Activated CD4-positive, alpha-beta T cell treated with anti-CD3 and anti-CD28 coated beads, Interleukin-2, Interleukin-6, amounts not matched to agents 100 ng/mL and 50 ng/mL, durations not matched to agents 16 hours and 8 hours (primary cell): ENCODE measurements at regions not wholly inside any gene's neighbourhood (a gene's known extent, or its start where the extent isn't known, plus 50 kb on each side); places are given as distances from the start of the nearest gene placed in this dataset.

Experiments used
- DNase-seq: peaks from one replicate; pipeline ENCODE4 v3.0.0-alpha.2; 2020

DNA sequence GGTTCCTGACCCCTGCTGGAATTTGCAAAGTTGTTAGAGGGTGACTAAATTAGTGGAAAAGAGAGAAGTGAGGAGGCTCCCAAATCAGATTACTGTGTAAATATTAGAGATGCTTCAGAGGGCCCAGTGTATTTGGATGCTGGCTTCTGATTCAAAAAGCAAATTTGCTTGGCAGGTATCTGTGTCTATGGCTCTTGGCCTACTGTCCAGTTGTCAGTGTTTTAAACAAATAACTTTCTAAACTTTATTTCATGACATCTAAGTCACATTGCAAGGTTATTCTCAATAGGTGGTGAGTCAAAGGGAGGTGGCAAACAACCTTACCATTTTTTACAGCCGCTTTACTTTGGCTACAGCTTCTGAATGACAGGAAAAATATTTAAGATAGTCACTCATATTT is 720.1 kb downstream of the KCNA4 start:
- DNase-seq: no peak

DNA sequence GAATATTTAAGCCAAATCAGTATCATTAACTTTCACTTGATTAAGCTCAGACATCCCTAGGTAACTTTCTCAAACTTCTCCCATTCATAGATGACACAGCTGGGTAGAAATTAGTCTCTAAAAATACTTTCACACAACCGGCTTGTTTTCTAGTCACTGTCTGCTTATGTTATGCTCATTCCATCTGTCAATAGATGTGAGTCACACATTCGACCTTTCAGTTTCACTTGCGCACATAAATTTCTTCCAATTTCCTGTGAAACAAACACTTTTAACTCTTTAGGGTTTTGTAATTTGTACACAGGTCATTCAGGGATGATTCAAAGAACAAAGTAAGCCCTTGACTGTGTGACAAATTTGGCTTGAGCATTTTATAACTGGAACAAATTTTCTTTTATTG is 723.0 kb downstream of the KCNA4 start:
- peak; percentile 4 for DNase-seq

DNA sequence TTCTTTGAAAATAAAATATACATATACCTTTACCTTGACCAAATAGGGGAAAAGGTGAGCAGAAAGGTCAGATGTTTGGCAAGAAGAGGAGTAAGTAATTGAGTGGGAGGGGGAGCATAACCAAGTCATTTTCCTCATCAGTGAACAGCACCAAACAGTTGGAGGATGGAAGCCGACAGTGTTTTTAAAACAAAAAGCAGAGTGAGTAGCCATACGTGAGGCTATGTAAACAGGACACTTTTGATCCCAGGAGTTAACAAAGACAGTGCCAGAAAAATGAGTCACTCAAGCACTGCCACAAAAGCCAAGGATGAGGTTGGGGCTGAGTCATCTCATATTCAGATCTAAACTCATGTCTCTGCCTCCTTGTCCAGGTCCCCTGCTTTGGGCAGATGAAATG is 734.7 kb downstream of the KCNA4 start:
- no peak for DNase-seq

DNA sequence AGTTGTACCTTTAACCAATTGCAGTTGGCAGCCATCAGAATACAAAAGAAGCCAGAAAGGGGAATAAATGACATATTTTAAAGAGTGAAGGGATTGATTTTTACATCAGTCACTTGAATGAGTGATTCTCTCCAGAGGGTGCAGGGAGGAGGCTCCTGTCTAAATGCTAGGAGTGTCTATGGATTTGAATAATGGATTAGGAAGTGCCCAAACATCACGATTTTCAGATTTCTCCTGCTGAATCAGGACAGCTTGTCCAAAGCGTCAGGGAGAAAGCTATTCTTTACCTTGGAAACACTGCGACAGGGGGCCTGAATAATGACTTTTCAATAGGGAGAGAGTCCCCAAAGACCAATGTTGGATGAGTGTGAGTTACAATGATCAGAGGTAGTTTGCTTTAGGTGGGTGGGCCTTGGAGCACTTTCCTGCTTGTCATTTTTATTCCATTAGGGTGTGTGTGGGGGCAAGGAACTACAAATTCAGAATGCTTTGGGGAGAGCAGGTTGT is 735.5 kb downstream of the KCNA4 start:
- no peak for DNase-seq

DNA sequence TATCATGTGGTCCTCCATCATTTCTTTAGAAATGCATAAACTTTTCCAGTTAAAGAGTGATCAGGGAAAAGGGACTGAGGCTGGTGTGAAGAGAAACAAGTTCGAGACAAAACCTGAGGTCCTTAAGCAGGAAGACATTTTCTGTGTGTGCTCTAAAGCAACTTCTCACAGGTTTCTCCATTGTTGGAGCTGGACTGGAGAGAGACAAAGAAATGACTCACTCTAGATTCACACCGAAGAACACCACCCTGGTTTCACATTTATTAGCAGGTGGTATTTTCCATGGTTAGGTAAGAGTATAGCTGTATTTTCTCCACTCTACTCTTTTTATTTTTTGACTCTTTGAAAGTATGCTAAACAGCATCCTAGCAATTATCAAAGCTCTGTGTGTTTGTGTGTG is 736.4 kb downstream of the KCNA4 start:
- no peak for DNase-seq

DNA sequence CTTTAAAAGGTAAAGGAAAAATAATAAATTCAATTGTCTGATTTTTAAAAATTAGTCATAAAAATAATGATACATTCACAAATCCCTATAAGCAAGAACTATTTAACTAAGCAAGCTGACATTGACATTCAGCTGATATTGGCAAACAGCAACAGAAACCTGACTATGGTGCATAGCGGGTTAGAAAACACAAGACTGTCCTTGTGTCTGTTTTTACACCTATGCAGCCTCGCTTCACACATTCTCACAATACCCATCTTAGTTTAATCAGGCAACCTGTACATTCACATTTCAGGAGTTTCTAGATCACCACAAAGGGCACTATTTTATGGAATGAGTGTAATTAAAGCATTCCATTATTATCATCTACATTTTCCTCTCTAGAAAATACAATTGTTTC is 737.1 kb downstream of the KCNA4 start:
- no peak for DNase-seq

DNA sequence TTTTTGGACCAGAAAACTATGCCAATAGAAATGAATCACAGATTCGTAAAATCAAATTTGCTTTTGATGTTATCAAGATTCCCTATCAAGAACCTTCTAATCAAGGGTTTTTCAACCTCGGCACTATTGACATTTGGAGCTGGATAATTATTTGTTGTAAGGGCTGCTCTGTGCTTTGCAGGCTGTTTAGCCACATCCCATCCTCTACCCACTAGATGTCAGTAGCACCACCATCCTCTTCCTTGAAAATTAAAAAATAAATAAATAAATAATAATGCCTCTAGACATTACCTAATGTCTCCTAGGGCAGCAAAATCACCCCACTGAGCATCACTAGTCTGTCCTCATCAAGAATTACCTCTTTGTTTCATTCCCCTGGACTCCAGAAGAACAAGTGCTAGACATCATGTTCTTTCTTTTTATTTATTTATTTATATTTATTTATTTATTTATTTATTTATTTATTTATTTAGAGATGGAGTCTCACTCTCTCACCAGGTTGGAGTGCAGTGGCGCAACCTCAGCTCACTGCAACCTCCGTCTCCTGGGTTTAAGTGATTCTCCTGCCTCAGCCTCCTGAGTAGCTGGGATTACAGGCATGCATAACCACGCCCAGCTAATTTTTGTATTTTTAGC is 744.7 kb downstream of the KCNA4 start:
- DNase-seq: no peak

DNA sequence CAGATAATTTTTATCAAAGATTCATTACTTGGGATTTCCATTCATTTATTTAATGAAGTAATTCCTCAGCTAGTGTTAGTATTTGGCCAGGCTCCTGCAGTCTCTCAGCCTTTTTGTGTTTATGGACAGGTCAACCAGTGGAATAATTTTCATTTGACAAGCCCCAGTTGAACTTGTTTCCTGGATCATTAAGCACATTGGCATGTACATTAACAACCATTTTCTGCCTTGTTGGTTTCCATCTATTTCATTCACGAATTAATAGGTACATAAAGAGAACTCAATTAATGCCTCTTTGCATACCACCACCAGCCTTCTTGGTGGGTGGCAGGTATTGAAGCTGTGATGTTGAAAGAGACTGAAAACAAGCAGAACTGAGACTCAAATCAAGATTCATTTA is 745.2 kb downstream of the KCNA4 start:
- DNase-seq: no peak

DNA sequence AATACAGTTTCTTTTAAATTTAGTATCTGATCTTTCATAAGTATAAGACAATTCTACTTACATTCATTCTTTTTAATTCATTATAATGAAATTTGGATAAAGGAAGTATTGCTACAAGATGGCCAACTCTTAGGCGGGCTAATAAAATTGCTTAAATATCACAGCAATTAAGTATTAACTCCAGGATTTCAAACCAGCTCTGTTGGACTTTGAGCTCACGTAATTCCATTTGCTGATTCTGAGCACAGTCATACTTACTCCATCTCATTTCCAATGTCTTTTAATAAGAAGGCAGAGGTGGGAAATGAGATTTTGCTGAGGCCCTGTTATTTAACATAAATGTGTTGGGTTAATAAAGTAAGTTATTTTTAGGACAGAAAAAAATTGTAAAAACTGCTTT is 748.1 kb downstream of the KCNA4 start:
- no peak for DNase-seq

DNA sequence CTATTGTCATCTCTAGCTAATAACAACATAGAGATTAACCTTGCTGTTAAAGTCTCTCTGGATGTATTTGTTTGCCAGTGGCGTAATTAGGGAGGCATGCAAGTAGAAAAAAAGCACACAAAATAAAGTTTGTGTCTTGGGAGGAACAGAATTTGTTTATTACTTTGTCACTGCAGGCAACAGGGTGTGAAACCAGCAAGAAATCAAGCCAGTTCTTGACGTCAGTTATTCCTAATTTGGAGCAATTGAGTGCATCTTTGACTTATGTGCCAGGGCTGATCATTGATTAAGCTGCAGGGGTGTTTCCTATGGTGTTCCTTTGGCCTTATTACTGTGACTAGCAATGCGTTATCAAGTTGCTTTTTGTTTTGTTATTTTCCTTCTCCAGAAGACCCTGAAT is 751.0 kb downstream of the KCNA4 start:
- DNase-seq: no peak

DNA sequence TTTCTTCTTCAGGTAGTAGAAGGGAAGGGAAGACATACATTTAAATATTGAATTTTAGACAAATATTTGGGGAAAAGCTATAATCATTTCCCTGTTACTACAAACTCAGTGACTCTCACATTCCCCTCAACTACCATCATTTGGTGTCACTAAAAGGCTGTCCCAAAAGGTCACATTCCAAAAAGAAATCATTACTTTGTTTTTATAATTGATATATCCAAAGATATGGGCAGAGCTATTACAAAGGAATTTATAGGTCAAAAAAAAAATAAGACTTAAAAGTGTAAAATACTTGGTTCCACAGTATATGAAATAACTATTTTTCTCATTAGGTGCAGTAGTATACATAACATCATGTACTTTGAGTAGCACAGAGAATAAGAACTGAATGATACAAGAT is 751.4 kb downstream of the KCNA4 start:
- DNase-seq: no peak

DNA sequence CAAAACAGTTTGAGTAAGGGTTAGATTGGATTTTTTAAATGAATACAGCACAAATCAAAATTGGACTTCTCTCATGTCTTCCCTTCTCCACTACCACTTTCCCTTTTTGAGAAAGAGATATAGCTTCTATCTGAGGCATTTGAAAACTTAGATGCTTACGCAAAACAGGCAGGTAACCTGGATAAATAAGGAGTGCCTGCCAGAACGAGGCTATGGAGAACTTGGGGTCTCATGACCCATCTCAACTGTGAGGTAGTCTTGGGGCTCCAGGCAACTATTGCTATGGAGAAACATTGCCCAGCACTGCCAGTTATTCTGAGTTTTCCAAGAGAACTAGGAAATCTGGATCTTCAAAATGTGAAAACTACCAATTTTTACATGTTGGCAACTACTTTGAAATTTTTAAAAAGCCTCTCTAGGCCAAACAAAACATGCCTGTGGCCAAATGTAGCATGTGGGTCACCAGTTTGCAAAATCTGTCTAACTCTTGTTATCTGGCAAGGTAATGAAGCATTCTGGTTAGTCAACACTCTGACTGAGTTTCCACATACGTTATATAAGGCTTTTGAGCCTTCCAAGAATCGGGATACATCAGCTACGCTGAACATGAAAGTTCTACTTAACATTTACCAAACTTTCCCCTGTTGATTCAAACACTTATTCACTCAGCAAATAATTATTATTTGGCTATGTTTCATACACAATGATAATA is 752.7 kb downstream of the KCNA4 start:
- no peak for DNase-seq

DNA sequence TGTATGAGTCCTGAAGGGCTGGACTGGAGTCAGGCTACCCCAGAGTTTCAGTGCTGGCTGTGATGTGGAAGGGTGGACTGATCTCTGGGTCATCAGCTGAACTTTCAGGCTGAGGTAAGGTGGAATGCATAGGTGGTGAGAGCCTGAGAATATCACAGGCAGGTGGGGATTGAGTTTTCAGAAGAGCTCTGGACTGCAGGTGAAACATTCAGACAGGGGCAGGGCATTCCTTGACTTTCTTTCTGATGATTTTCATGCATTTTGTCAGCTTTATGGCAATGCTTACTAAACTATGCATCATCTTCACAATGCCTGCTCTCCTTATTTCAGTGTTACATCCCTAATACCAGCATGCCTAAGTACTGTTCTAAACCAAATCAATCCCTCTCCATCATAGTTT is 755.0 kb downstream of the KCNA4 start:
- no peak for DNase-seq

DNA sequence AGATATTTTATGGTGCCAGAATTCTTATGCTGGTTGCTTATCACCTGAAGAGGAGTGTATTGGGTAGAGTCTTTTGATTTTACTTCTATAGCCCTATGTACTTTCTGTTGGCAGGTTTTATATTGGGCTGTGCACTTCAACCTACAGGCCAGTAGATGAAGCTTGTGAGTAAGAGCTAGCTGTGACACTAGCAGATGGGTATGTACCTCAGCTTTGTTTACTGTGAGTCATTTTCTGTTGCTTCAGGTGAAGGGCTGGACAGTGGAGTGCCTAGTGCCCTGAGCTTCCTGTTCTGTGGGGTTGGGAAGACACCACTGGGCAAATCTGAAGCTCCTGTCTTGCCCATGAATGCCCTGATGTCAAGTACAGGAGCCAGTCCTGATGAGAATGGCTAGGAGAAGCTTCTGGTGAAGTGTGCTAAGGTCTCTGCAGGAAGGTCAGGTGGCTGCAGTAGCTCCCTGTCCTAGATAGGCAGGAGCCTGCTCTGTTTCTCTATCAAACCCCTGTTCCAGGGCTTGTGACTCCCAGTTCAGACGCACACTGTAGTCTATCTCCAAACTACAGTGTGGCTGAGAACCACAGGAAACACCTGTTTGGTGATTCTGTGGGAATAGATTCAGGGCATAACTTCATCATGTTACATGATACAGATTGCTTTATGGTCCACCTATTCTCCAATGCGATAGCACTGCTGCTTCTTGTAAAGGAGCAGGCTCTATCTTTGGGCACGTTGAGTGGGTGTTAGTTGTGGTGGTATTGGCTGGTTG is 755.7 kb downstream of the KCNA4 start:
- DNase-seq: no peak

DNA sequence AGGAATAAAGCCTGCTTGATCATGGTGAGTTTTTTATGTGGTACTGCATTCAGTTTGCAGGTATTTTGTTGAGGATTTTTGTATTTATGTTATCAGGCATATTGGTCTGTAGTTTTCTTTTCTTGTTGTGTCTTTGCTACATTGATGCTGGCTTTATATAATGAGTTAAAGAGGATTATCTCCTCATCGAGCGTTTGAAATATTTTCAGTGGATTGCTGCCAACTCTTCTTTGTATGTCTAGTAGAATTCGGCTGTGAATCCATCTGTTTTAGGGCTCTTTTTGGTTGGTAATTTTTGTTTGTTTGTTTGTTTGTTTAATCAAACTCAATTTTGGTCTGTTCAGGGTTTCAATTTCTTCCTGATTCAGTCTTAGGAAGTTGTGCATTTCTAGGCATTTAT is 758.4 kb downstream of the KCNA4 start:
- no peak for DNase-seq

DNA sequence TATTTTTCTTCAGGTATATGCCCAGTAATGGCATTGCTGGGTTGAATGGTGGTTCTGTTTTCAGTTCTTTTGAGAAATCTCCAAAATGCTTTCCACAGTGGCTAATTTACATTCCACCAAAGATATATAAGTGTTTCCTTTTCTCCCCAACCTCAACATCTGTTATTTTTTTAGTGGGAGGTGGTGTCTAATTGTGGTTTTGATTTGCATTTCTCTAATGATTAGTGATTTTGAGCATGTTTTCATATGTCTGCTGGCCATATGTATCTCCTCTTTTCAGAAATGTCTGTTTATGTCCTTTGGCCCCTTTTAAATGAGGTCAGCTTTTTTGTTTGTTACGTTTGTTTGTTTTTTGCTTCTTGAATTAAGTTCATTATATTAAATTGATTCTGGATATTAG is 760.2 kb downstream of the KCNA4 start:
- DNase-seq: no peak

DNA sequence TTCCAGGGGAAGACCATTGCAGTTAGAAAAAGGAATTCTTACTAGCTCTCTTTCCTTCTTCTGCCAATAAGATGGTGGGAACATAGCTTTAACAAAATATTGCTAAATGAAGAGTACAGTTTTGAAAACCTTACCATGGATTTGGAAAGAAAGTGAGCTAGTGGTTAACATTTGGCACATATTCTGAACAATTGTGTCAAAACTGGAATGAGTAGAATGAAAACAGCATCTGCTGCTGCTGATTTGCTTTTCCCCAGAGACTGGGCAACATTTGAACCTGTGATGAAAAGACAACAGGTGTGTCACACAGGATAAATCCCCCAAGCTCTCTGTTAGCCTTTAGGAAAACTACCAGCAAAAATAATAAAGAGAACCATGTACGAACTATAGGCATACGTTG is 761.4 kb downstream of the KCNA4 start:
- DNase-seq: no peak

DNA sequence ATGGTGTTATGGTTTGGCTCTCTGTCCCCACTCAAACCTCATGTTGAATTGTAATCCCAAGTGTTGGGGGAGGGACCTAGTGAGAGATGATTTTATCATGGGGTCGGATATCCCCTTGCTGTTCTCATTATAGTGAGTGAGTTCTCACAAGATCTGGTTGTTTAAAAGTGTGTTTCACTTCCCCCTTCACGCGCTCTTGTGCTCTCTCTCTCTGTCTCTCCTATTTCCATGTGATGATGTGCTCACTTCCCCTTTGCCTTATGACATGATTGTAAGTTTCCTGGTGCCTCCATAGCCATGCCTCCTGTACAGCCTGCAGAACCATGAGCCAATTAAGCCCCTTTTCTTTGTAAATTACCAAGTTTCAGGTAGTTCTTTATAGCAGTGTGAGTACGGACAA is 765.1 kb downstream of the KCNA4 start:
- DNase-seq: no peak

DNA sequence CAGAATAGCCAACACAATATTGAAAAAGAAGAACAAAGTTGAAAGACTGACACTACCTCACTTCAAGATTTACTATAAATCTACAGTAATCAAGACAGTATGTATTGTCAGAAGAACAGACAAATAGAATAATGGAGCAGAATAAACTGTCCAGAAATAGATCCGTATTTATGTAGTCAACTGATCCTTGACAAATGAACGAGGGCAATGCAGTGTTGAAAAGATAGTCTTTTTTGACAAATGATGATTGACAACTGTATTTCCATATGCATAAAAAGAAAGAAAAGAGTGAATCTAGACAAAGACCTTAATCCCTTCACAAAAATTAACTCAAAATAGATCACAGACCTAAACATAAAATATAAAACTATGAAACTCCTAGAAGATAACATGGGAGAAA is 767.1 kb downstream of the KCNA4 start:
- no peak for DNase-seq

DNA sequence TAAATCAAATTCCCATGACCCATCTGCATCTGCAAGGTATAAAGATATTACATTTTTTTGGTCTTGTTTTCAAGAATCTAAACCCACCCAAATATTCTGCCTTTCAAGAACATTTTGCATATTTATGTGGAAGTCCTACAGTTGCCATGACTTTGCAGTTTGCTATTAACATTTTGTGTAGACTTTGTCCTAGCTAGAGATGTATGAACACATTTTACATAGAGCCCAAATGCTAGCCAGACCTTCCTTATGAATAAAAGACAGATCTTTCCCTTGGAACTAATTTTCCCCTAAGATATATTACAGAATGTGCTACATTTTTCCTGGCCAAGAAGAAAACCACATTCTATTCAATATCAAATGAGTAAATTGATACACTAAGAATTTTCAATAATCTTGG is 772.5 kb downstream of the KCNA4 start:
- no peak for DNase-seq

DNA sequence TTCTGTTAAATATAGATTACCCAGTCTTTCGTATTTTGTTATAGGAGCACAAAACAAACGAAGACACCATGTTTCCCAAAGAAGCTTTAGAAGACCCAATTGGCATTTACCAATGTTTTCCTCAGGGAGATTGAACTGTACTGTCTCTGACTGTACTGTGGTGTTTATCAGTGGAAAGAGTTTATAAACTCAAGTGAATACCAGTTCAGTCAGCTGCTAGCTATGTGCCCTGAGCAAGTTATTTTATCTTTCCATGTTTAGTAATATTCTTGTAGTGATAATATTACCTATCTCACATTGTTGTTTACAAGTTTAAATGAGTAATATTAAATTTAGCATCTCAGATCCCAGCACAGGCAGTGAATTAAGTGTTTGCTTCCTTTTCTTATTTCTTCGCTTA is 773.2 kb downstream of the KCNA4 start:
- DNase-seq: no peak

DNA sequence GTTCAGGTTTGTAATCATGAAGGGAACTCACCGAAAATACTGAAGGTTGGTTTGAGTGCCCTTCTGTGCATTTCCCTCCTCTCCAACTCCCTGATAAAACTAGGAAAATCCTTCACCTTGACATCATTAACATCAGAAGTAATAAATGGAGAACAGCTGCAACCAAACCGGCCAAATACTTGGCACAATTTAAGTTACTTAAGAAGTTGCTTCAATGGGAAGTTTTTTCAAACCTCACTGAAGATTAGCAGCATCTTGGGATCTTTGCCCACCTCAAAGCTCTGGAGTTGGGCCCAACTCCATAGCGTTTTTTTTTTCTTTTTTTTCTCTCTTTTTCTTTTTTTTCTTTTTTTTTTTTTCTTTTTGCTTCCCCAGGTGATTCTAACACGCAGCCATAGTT is 784.8 kb downstream of the KCNA4 start:
- DNase-seq: no peak

DNA sequence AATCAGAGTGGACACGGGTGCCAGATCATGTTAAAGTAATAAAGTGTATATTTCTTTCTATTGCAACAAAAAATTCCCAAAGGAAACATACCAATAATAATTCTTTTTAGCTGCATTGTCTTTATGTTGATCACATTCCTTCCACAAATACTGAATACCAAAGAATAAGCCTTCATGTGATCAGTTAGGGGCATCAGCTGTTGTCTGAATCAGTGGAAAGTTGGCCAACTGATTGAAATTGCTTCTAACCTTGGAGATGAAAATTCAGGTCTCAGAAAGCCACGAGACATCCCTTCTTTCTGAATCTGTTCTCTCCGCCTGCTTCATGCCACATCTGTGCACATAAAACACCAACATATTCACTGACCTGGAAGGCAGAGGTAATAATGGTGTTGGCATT is 785.2 kb downstream of the KCNA4 start:
- no peak for DNase-seq

DNA sequence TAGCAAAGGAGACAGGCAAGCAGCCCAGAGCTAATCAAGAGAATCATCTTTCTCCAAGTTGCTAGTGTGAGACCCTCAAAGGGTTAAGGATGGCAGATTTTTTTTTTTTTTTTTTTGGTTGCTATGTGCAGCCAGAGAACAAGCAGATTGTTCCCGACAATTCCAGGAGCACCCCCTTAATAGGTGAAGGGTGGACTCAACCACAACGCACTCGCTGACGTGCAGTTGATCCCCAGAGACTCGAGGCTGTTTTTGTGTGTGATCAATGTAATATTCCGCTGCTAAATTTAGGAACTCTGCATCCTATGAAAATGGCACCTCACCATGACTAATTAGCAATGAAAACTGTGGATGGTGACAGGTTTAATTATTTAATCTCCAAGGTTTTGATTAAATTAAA is 789.0 kb downstream of the KCNA4 start:
- no peak for DNase-seq
